GM12872 (cell line): ENCODE measurements at regions not wholly inside any gene's neighbourhood (a gene's known extent, or its start where the extent isn't known, plus 50 kb on each side); places are given as distances from the start of the nearest gene placed in this dataset.

Source experiments
- TF ChIP-seq, protein P1 (sequence below): IDR thresholded peaks from 3 replicates; pipeline ENCODE4 v1.5.1; 2011; ENCODE audit warnings: low read depth, mild to moderate bottlenecking, low read length, moderate library complexity; ENCODE audit not compliant: insufficient read depth

DNA sequence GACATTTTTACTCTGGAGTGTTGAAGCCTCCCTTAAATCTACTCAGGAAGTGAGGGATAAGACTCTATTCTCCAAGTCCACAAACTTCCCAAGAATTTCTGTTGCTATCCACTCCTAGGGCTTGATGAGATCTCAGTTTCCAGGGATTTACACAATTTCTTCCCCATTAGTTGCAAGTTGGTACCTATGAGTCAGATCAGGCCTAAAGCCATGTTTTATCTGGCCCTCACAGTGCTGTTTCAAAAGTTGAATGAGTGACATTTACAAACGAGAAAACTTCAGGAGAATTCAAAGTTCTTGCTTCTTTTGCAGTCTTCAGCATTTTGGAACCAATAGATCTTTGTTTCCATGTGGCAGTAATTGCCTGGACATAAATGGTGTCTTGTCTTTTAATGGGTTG, 156.4 kb upstream of the SYT10 start:
- TF ChIP-seq, protein P1, sequence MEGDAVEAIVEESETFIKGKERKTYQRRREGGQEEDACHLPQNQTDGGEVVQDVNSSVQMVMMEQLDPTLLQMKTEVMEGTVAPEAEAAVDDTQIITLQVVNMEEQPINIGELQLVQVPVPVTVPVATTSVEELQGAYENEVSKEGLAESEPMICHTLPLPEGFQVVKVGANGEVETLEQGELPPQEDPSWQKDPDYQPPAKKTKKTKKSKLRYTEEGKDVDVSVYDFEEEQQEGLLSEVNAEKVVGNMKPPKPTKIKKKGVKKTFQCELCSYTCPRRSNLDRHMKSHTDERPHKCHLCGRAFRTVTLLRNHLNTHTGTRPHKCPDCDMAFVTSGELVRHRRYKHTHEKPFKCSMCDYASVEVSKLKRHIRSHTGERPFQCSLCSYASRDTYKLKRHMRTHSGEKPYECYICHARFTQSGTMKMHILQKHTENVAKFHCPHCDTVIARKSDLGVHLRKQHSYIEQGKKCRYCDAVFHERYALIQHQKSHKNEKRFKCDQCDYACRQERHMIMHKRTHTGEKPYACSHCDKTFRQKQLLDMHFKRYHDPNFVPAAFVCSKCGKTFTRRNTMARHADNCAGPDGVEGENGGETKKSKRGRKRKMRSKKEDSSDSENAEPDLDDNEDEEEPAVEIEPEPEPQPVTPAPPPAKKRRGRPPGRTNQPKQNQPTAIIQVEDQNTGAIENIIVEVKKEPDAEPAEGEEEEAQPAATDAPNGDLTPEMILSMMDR: no peak

DNA sequence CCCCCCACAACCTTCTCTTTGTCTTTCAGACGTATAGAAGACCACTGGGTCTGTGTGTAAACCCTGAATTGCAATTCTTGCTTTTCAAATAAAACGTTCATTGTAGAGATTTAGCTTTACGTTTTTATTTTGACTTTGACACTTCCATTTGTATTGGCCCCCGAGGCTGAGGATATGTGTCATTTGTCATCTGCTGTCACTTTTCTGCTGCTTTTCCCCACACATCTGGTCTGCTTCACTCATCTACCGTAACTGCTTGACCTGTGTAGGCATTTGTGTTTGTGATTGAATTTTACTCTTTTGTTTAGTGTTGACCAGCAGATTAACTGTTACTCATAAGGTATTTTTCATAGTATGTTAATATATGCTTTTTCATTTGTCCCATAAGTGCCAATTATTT, 157.2 kb upstream of the SYT10 start:
- TF ChIP-seq, protein P1: no peak

DNA sequence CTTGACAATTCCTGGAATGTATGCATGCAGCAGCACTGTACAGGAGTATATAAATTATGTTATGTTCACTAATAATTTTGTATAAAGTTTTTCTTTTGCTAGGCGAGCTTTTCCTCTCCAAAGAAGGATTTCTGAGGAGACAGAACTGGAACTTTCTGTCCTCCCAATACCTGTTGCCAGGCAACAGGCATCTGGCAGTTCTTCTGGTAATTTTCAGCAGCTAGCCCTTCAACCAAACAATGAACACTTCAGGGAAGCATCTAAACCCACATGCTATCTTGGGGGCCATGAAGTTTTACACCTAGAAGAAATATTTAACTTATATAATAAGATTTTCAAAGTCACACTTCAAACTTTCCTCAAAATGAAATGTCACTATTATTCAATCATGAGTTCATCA, 162.9 kb upstream of the SYT10 start:
- TF ChIP-seq, protein P1: no peak

DNA sequence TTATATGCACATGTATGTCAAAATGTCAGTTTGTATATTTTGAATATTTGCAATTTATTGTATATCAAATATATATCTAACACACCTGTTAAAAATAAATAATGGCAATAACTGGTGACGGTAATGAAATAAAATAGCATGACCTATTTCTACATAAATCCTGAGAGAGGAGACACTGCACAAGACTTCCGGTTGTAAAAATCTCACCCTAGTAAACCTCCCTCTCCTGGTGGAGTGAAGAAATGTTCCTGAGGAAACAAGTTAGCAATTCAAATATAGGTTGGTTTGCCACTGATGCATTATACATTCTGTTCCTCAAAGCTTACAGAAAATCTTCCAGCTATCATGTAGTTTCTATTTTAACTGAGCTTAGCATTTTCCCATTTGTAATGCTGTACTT, 166.1 kb upstream of the SYT10 start:
- TF ChIP-seq, protein P1: 0 out of 3 replicates have a peak, but pooled peaks have one; percentile 4

DNA sequence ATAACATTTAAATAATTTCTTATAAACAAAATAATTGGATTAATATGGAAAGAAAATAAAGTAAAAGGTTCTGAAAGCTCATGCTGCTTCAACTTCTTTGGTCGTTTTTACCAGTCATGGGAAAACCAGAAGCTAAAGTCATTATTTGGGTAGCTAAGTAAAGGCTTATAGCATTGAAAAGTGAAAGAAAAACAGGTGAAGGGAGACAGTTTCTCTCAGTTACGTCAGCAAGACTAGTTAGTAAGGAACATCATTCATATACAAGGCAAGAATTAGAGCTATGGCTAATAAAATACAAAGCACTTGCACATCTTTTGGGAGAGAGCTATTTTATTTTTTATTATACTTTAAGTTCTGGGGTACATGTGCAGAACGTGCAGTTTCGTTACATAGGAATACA, 170.3 kb upstream of the SYT10 start:
- TF ChIP-seq, protein P1: no peak

DNA sequence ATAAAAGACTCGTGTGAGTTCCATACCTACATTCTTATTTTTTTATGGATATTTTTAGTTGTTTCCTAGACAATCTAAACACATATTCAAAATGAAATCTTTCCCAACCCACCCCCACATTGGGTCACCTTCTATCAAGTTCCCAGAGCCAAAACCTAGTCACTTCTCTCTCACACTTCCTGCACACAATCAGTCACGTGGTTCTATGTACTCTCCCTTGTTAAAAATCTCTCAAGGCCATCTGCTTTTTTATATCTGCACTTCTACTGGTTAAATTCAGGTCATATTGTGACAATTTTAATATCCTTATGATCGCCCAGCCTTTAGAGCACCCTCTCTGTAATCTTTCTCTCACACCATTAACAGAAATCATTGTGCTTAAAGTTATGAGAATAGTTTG, 175.0 kb upstream of the SYT10 start:
- TF ChIP-seq, protein P1: no peak

DNA sequence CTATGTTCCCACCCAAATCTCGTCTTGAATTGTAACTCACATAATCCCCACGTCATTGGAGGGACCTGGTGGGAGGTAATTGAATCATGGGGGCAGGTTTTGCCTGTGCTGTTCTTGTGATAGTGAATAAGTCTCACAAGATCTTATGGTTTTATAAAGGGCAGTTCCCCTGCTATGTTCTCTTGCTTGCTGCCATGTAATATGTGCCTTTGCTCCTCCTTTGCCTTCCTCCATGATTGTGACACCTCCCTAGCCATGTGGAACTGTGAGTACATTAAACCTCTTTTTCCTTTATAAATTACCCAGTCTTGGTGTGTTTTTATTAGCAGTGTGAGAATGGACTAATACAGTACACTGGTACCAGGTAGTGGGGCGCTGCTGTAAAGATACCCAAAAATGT, 177.6 kb upstream of the SYT10 start:
- TF ChIP-seq, protein P1: no peak

DNA sequence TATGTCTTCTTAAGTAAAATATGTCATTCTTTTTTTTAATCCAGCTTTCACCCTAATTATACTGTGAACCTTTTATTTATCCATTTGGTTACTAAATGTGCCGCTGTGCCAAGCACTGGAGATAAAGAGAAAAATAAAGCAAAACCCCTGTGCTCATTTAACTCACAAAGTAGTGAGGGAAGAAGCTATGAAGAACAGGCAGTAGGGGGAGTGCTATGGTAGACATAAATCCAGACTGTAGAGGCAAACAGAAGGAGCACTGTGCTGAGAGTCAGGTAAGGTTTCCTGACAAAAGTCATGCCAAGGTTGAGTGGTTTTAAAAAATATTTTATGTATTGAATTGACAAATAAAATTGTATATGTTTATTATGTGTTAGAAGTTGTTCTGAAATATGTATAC, 188.5 kb upstream of the SYT10 start:
- TF ChIP-seq, protein P1: no peak
